Stimulated activated CD4-positive, alpha-beta T cell treated with anti-CD3 and anti-CD28 coated beads, Interleukin-2, amount 100 ng/mL, for 4 hours (primary cell): ENCODE measurements at regions not wholly inside any gene's neighbourhood (a gene's known extent, or its start where the extent isn't known, plus 50 kb on each side); places are given as distances from the start of the nearest gene placed in this dataset.

Source experiments
- DNase-seq: peaks from one replicate; pipeline ENCODE4 v3.0.0-alpha.2; 2020; ENCODE audit warnings: low read depth

DNA sequence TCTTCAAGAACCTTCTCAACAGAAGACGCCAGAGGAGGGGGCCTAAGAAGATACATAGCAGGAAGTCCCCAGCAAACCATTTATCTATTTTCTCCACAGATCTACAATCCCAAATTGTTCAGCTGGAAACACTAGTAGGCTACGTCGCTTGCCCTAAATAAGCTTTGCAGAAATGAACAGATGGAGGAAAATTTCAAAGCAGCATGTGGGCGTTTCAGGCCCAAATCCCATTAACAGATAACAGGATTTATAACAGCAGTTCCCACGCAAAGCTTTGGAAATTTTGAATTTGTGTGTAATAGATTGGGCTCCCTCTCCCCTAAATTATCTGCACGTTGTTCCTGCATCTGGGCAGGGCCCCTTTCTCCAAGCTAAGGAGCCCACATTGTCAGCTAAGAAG lies 60.6 kb upstream of the FRMD4A start:
- no peak for DNase-seq

DNA sequence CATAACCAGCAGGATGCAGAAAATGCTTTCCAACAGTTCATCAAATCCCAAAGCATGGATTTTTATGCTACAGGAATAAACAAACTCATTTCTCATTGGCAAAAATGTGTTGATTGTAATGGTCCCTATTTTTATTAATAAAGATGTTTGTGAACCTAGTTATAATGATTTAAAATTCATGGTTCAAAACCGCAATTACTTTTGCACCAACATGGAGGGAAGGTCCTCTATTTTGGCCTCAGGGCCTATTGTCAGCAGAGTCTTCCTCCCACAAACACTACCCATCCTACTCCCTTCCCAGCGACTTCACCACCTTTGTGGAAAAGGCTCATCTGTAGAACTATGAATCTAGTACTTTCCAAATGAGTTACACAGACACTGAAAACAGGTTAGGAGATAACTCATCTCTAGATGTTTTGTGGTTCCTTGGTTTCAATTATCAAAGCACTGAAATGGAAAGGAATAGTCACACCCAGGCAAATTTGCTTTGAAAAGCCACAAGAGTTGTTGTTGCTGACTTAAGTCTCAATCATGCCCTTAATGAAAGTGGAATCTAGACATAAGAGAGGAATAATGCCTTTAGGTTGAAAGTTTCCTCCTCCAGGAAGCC lies 59.4 kb upstream of the FRMD4A start:
- DNase-seq: no peak

DNA sequence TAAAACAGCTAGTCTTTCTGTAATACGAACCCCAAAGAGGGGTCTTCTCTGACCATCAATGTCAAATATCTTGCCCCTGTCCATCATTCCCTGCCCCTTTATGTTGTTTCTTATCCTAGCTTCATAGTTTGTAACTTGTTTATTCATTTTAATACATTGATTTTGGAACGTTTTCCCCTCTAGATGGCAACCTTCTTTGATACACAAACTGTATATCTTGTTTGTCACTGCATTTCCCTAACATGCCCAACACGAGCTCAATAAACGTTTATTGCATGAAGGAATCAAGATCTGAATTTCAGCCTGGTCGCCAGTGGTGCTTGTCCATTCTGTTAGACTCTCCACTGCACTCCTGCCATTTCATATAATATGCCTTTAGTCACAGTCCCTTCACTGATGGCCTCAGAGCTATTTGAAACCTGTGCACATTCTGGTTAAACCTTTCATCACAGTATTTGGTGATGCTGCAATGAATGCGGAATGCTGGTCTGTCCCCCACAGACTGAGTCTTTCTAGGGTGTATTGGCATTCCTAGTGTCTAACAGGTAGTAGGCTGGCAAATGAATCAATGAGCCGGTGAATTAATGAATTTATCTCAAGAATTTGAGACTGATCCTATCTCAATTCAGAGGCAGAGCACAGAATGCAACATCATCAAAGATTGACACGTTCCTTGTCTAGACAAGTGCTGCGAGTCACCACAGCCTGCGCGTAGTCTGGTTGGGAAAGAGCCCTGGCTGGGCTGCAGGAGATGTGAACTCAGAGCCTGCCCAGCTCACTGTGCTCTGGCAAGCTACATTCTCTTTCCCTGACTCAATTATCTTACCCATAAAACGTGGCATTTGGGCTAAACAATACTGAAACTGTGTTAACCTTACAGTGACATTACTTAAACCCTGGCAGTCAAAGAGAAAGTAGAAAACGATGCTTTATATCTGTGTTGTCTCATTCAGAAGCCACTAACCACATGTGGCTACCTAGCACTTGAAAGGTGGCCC lies 55.2 kb upstream of the FRMD4A start:
- DNase-seq: peak; percentile 10

DNA sequence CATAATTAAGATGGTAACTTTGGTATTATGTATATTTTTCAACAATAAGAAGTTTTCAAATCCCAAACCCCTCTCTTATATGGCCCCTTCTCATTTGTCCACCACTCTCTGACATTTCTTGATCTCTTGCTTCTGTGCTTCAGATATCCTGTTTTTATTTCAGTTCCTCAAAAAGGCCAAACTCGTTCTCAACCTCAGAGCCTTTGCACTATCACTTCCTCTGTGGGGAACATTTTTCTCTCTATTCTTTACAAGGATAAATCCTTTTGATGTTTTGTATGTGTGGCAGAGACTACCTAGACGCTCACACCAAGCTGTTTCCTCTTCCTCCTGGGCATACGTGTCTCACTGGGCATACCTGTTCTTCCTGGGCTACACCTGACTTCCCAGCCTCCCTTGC lies 54.2 kb upstream of the FRMD4A start:
- DNase-seq: no peak

DNA sequence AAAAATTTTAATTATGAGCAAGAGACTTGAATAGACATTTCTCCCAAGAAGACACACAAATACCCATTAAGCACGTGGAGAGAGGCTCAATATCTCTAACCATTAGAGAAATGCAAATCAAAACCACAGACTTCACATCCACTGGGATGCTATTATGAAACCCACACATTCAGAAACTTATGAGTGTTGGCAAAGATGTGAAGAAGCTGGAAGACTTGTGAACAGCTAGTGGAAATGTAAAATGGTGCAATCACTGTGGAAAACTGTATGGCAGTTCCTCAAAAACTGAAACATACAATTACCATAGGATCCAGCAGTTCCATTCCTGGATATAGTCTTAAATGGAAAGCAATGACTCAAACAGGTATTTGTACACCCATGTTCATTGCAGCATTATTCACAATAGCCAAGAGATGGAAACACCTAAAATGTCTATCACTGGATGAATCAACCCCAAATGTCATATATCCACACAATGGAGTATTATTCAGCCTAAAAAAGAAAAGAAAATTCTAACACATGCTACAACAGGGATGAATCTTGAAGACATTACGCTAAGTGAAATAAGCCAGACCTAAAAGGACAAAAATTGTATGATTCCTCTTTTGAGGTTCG lies 53.5 kb upstream of the FRMD4A start:
- DNase-seq: no peak

DNA sequence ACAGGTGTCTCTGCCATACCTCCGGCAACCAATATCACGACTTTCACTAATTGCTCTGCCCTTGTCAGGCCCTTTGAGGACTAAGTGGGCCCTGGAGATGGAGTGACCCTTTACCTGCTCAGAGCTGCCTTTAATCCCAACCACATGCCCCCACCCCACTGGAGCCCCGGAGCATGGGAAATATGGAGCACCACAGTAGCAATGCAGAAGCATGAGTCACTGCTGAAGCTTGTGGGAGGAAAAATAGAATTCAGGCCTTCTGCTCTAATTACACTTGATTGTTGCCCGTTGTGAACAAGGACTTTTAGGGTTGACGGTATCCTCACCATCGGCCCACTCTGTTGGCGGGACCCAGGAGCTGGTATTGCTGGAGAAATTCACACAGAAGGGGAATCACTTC lies 52.5 kb upstream of the FRMD4A start:
- DNase-seq: no peak

DNA sequence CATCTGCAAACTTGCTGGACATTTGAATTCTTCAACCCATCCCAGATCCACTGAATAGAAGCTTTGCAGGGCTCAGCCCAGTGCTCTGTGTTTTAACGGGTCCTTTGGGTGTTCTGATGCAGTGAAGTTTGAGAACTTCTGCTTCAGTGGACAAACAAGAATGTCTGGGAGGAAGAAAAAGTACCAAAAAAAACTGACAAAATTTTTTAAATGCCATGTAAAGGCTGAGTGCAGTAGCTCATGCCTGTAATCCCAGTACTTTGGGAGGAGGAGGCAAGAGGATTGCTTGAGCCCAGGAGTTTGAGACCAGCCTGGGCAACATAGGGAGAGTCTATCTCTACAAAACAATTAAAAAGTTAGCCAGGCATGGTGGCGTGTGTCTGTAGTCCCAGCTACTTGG lies 51.8 kb upstream of the FRMD4A start:
- DNase-seq: no peak

DNA sequence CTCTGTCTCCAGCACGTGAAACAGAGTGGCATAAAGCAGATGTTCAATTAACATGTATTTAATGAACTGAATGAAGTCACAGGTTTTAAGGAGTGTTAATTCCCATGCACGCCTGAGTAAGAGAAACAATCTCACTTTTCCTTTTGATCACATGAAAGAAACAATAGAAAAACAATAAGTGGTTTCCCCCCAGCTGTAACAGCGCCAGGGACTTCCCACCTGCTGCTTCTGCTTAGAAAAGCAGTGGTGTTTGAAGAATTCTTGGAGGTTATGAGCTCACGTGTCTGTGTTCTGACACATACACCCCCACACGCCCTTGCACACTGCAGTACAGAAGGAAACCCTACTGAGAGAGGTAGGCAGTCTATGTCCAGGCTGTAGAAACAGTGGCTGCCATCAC lies 51.3 kb upstream of the FRMD4A start:
- DNase-seq: peak; percentile 55

- no peak for DNase-seq
Observed at GRCh38 chr10:14381475-14381874, 50.8 kb upstream of the FRMD4A start.

GRCh38 chr10:14380746-14381145 lies 50.0 kb upstream of the FRMD4A start:
- DNase-seq: no peak
